NCI-H524 treated with DMSO at 0.1 percent for 48 hours (cell line): ENCODE measurements at regions not wholly inside any gene's neighbourhood (a gene's known extent, or its start where the extent isn't known, plus 50 kb on each side); places are given as distances from the start of the nearest gene placed in this dataset.
A peak's percentile ranks its signal among the peaks of the same experiment; 100 is the strongest.

Source experiments
- DNase-seq: peaks from one replicate; lab custom pipeline; 2025; lab: John Stamatoyannopoulos, UW

DNA sequence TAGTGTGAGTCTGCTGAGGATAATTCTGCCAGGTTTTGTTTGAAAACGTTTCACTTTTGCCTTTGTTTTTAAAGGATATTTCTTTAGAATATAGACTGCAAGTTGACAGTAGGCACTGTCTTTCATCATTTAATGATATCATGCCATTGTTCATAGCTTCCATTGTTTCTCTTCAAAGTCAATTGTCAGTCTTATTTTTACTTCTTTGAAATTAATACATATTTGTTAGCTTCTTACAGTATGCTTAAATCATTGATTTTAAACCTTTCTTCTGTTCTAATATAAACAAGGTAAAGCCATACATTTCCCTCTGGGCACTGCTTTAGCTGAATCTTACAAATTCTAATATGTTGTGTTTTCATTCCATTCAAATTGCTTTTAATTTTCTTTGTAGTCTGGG lies 62.3 kb upstream of the PARVA start:
- no peak for DNase-seq

DNA sequence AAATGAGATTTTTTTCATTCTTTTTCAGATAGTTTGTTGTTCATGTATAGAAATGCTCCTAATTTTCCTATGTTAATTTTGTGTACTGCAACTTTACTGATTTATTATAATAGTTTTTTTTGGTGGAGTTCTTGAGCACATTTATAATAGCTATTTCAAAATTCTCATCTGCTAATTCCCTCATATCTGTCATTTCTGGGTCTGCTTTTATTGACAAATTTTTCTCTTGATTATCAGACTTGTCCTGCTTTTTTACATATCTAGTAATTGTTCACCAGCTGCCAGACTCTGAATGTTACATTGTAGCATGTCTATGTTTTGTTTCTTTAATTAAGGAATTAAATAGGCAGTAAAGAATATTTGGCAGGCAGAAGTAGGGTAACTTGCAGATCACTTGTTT lies 60.9 kb upstream of the PARVA start:
- DNase-seq: no peak

DNA sequence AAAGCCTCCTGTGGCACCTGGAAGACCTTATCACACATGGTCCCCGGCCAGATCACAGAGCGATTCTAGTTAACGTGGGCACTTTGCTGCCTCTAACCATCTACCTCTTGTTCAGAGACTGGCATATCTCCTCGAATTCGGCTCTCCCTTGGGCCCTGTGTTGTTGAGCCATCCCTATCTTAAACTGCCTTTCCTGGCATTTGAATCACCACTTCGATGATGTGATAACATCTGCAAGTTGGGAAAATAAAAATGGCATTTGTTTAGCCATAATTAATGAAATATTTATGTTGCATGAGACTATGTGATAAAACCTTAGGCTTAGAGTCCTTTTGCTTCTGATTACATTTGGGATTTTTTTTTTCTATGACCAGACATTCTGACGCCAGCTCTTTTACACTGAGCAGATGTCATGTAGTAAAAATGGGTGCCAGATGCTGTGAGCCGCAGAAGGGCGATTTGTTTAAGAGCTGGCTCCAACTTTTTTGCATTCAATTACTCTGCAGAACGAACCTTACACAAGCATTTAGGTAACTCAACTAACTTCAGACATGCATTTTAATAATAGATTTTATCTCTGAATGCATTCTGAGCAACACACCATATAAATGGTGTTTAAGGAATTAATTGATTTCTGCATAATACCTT lies 58.5 kb upstream of the PARVA start:
- DNase-seq: peak; percentile 93

DNA sequence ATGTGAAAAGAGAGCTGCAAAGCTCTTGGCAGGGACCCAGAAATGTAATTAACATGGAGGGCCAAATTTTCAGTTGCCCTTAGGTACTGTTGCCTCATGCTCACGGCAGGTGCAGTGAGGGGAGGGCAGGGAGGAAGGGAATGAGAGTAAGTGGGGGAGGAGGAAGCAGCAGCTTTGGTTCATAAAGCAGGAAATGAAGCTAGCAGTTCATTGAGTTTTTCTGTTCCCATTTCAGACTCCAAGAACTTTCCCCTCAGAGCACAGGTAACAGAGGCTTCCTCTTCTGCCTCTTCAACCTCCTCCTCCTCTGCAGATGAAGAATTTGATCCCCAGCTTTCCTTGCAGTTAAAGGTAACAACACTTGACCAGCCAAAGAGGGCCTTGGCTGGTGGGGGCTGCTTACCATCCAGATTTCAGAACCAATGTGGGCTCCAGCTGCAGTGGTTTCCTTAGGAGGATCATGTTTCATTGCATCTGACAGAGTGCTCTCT lies 57.9 kb upstream of the PARVA start:
- DNase-seq: peak; percentile 86

DNA sequence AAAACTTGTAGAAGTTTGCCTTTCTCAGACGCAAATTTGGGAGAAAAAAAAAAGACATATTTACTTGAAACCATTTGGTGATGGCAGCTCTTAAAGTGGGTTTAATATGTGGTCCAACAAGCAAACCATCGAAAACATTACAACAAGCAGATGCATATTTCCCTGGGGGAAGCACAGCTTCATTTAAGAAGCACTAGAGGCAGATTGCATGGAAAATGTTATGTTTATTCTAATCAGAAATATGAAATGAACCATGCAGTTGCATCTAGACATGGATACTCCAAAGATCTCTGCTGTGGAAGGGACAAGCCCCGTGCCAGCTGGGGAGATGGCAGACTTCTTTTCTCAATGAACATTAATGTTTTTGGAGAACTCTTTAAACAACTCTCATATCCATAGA lies 57.4 kb upstream of the PARVA start:
- DNase-seq: no peak

DNA sequence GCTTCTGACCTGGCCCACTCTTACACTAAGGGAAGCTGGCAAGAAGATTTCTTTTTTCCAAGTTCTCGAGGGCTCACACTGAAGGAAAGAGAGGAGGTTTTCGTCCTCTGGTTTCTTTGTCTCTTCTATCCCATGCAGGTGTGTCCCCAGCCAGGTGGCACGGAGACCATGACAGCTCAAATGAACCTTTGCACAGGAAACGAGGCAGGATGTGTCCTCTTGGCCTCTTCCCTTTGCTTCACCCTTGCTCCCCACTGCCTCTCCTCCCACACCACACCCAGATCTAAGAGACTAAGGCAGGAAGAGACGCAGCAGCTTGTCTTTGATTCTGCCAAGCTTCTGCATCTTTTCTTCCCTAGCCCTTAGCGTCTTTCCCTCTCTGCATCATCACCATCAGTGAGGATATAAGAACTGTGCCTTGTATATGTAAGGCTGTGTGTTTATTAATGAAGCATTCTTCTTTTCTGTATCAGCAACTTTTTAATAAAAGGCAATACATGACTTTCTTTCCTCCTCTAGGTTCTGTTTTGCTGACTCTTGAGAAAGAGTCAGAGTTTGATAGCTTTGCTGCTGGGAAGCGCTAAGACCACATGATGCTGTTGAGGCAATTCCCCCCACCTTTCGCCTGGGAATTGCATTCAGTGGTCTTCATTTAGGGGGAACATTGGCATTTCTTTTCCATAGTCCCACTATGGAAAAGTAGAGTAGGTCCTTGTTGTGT lies 56.0 kb upstream of the PARVA start:
- DNase-seq: no peak

DNA sequence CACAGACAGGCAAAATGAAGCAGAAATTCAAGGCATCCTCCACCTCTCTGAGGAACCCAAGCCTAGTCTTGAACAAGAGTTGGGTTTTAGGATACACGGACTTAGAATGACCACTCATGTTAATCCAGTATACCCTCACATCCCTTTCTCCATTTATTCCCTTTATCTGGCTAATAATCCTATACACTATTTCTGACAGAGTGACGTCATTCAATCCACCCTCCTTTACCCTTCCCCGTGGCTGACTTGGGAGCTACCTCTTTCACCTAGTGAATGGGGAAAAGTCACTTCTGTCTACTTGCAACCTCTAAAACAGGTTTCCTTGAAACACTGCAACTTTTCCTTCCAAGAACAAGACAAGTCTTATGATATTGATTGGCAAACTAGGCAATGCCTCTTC lies 52.8 kb upstream of the PARVA start:
- DNase-seq: no peak
